Uterus (tissue), 3 donors: ENCODE measurements at regions not wholly inside any gene's neighbourhood (a gene's known extent, or its start where the extent isn't known, plus 50 kb on each side); places are given as distances from the start of the nearest gene placed in this dataset.
"Not testable (repeated sequence)": the region's sequence is repeated elsewhere in the genome, so short reads cannot be mapped to it uniquely, and the experiment has no call there.

Experiments used
- DNase-seq, 2 donors: peaks; one replicate each; pipeline ENCODE4 v3.0.0-alpha.2; 2019 to 2020
- H3K27ac ChIP-seq, 2 donors: fragments of 200-600 bp; sonication (generic); 1 replicate in 1 of 2; 2 replicates in 1 of 2; pipeline ENCODE4 v1.5.1; 2016 to 2018
- H3K27me3 ChIP-seq, 2 donors: fragments of 200-600 bp; sonication (generic); one replicate each; pipeline ENCODE4 v1.5.1; 2018 to 2019; ENCODE audit warnings: control low read depth in 1 of 2
- H3K36me3 ChIP-seq, 2 donors: fragments of 200-600 bp; sonication (generic); one replicate each; pipeline ENCODE4 v1.5.1; 2019; ENCODE audit warnings: control low read depth in 1 of 2
- H3K4me1 ChIP-seq, 2 donors: fragments of 200-600 bp; sonication (generic); one replicate each; pipeline ENCODE4 v1.5.1; 2018 to 2019; ENCODE audit warnings: control low read depth in 1 of 2
- H3K4me3 ChIP-seq, 2 donors: fragments of 200-600 bp; sonication (generic); 1 replicate in 1 of 2; 2 replicates in 1 of 2; pipeline ENCODE4 v1.5.1; 2018 to 2019; ENCODE audit warnings: mild to moderate bottlenecking in 1 of 2
- H3K9me3 ChIP-seq, 2 donors: fragments of 200-600 bp; sonication (generic); one replicate each; pipeline ENCODE4 v1.5.1; 2019; ENCODE audit warnings: control low read depth in 1 of 2
- POLR2A ChIP-seq, 2 donors: fragments of 450-650 bp; IDR thresholded peaks; one replicate each; pipeline ENCODE4 v1.6.1; 2016; ENCODE audit warnings: antibody characterized with exemption in 2 of 2, mild to moderate bottlenecking in 1 of 2, moderate library complexity in 1 of 2
- intact Hi-C: fragments of 100-400 bp; cut with DNase I; formaldehyde crosslinking; loops from one replicate; pipeline ENCODE4 v1.15.1; 2023; ENCODE audit warnings: low total_unique reads
- TF ChIP-seq, protein P1 (sequence below), 4 experiments: fragments of 200-600 bp in 2 of 4; fragments of 450-650 bp in 2 of 4; sonication (generic) in 2 of 4; IDR thresholded peaks; one replicate each; pipeline ENCODE4 v1.5.1; 2016 to 2019; ENCODE audit warnings: antibody characterized with exemption in 4 of 4, mild to moderate bottlenecking in 2 of 4, moderate library complexity in 1 of 4
- donor health status: DM: yes; HTN: yes; CAD: no.

DNA sequence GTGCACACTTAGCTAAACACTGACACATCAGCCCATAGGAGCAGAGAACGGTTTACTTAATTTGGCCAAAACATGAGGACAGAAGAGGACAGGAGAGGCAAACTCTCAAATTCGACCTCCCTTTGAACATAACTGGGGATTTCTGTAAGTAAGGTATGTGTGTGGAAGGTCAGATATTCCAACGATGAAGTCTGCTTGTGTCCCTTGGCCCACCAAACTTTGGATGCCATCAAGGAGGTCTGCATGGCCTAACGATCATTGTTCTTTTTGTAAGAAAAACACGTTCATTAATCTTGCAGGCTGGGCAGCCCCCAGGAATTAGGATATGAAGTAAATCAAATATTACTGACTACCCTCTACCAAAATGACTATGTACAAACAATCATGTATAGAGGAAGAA is 908.5 kb upstream of the ATXN7L3B start:
- Histone ChIP-seq H3K27me3 (no peaks in the 10 kb centered on the region), H3K4me3 (no peak overlapping the region), H3K27ac (no peak overlapping the region), H3K36me3 (no peaks in the 10 kb centered on the region), H3K9me3 (no peaks in the 10 kb centered on the region), H3K4me1 (no peaks in the 10 kb centered on the region)
- TF ChIP-seq, protein P1, sequence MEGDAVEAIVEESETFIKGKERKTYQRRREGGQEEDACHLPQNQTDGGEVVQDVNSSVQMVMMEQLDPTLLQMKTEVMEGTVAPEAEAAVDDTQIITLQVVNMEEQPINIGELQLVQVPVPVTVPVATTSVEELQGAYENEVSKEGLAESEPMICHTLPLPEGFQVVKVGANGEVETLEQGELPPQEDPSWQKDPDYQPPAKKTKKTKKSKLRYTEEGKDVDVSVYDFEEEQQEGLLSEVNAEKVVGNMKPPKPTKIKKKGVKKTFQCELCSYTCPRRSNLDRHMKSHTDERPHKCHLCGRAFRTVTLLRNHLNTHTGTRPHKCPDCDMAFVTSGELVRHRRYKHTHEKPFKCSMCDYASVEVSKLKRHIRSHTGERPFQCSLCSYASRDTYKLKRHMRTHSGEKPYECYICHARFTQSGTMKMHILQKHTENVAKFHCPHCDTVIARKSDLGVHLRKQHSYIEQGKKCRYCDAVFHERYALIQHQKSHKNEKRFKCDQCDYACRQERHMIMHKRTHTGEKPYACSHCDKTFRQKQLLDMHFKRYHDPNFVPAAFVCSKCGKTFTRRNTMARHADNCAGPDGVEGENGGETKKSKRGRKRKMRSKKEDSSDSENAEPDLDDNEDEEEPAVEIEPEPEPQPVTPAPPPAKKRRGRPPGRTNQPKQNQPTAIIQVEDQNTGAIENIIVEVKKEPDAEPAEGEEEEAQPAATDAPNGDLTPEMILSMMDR (IDR thresholded peaks at IDR 0.05), result no peak
- no peak for TF ChIP-seq POLR2A (IDR thresholded peaks at IDR 0.05)
- intact Hi-C loops, result no loop called here
- no peak for DNase-seq

DNA sequence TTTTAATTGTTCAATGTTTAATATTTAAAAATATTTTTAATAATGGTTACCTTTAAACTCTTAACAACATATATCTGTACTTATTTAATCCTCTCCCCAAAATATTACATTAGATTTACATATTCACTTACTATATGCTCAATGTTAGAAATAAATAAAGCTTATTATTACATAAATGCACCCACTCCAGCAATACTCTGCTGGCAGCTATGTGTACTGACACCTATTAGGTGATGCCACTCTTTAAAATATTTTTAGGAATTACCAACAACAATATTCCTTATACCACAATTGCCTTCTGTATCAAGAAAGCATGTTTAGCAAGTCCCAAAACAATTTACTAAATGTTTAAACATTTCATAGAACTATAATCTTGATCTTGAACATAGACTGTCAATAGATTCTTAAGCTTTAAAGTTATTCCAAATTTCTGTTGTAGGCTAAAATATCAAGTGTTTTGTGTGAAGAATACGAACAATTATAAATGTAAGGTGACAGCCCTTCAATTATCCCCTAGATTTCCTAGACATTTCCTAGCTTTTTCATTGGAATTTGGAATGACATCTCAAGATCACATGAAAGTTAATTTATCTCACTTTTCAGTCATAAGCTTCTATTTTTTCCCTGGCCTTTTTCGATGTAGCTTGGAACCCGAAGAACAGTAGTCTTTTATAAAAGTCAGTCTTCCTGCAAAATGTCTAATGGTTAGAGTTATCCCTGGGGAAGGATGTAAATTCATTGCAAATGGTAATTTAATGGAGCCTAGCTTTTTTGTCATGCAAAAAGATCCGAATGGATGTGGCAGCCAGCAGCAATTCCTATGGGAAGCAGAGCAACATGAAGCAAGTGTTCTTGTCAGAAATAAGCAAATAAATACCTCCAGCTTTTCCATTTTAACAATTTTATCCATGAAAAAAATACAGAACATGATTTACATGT is 907.5 kb upstream of the ATXN7L3B start:
- intact Hi-C loops, result no loop called here

DNA sequence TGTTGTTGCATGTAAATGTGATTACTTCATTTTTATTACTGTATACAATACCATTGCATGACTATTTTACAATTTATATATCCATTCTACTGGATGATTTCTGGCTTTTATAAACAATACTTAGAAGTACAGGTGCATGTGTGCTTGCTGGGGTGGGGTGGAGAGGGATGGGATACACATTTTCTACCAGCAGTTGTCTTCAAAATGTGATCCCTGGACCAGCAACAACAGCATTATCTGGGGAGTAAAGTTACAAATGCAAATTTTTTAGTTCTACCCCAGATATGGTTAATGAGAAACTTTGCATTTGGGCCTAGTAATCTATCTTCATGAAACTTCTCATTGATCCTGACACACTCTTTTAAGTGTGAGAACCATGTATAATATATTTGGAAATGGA is 905.4 kb upstream of the ATXN7L3B start:
- Histone ChIP-seq H3K27ac (no peak overlapping the region), H3K9me3 (no peaks in the 10 kb centered on the region), H3K4me3 (no peak overlapping the region), H3K27me3 (no peaks in the 10 kb centered on the region), H3K4me1 (no peaks in the 10 kb centered on the region), H3K36me3 (no peaks in the 10 kb centered on the region)
- intact Hi-C loops, result no loop called here
- TF ChIP-seq, protein P1 (IDR thresholded peaks at IDR 0.05), result no peak
- no peak for TF ChIP-seq POLR2A (IDR thresholded peaks at IDR 0.05)
- no peak for DNase-seq

More for the DNA sequence above, 907.5 kb upstream of the ATXN7L3B start:
- Histone ChIP-seq H3K4me3 (no peak overlapping the region), H3K9me3 (no peaks in the 10 kb centered on the region), H3K4me1 (no peaks in the 10 kb centered on the region), H3K27ac (no peak overlapping the region), H3K27me3 (no peaks in the 10 kb centered on the region), H3K36me3 (no peaks in the 10 kb centered on the region)
- DNase-seq, result no peak
- TF ChIP-seq POLR2A (IDR thresholded peaks at IDR 0.05), result no peak
- TF ChIP-seq, protein P1 (IDR thresholded peaks at IDR 0.05), result no peak

DNA sequence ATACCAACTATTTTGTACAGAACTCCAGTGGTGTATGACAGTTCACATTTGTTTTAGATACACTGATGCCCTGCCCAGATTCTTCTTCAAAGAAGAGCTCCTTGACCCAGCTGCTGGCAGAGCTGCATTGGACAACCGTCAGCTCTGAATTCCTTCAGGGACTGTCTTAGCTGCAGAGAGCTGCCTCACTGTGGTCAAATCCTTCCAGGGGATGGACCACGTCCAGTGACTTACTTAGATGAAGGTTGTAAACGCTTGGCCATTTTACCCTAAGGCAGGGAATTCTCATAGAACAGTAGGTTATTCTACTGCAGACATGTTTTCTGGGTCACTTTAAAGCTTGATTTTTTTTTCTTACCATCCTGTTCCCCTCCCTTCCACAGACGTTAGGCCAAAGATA is 905.0 kb upstream of the ATXN7L3B start:
- intact Hi-C loops, result no loop called here
- H3K9me3 ChIP-seq, result no peaks in the 10 kb centered on the region
- DNase-seq, result no peak

DNA sequence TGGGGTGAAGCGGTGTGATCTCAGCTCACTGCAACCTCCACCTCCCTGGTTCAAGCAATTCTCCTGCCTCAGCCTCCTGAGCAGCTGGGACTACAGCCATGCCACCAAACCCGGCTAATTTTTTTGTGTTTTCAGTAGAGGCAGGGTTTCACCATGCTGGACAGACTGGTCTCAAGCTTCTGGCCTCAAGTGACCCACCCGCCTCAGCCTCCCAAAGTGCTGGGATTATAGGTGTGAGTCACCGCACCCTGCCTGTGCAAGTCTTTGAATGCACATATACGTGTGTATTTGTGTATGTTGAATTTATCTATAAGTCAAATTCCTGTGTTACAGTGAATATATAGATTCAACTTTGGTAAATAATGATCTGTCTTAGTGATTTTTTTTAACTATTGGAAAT is 898.2 kb upstream of the ATXN7L3B start:
- H3K9me3 ChIP-seq, H3K36me3 ChIP-seq, H3K4me3 ChIP-seq, H3K27me3 ChIP-seq, intact Hi-C loops, H3K4me1 ChIP-seq, DNase-seq, H3K27ac ChIP-seq: not testable (repeated sequence)

More for the DNA sequence above, 905.0 kb upstream of the ATXN7L3B start:
- Histone ChIP-seq H3K4me1 (no peaks in the 10 kb centered on the region), H3K27me3 (no peaks in the 10 kb centered on the region), H3K27ac (no peak overlapping the region), H3K4me3 (no peak overlapping the region), H3K36me3 (no peaks in the 10 kb centered on the region)
- TF ChIP-seq, protein P1 (IDR thresholded peaks at IDR 0.05), result no peak
- TF ChIP-seq POLR2A (IDR thresholded peaks at IDR 0.05), result no peak
